ENCODE measurements at regions not wholly inside any gene's neighbourhood (a gene's known extent, or its start where the extent isn't known, plus 50 kb on each side); places are given as distances from the start of the nearest gene placed in this dataset.

DNA sequence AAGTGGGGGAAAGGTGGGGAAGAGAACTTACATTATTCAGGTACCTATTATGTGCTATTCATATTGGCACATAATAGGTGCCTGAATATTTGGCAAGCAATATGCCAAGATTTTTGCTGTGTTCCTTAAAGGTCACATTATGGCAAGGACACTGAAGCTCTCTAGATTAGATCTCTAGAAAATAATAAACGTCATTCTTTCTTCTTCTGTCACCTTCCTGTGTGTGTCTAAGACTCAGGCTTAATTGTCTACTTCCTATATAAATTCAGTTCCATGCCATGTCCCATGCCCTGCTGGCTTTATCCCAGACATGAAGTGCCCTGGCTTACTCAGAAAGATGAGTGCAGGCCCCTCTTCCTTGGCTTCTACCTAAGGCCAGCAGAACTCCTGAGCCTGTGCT is 191.1 kb upstream of the CTAGE1 start:
- Histone ChIP-seq H3K4me2 (ENCODE audit: low read length) (no peak overlapping the region), H3K9me3 (ENCODE audit: control insufficient read depth, insufficient read depth, low read length) (no peaks in the 10 kb centered on the region), H3K4me3 (ENCODE audit: low read length) (no peak overlapping the region), H3K27me3 (ENCODE audit: control insufficient read depth, low read length) (no peaks in the 10 kb centered on the region), H3K9me2 (replicated peaks; ENCODE audit: control insufficient read depth, low read length) (no peaks in the 10 kb centered on the region), H3K27ac (ENCODE audit: low read depth, low read length) (no peak overlapping the region), H3K4me1 (ENCODE audit: control insufficient read depth, low read length) (no peaks in the 10 kb centered on the region), H3K79me2 (ENCODE audit: control insufficient read depth, low read length) (no peaks in the 10 kb centered on the region), H3K36me3 (ENCODE audit: control insufficient read depth, low read length) (no peaks in the 10 kb centered on the region), H4K20me1 (ENCODE audit: control insufficient read depth, insufficient read depth, low read depth, low read length) (no peaks in the 10 kb centered on the region), H3F3A (ENCODE audit: control insufficient read depth, insufficient read depth) (no peaks in the 10 kb centered on the region)
- TF ChIP-seq, protein P1, sequence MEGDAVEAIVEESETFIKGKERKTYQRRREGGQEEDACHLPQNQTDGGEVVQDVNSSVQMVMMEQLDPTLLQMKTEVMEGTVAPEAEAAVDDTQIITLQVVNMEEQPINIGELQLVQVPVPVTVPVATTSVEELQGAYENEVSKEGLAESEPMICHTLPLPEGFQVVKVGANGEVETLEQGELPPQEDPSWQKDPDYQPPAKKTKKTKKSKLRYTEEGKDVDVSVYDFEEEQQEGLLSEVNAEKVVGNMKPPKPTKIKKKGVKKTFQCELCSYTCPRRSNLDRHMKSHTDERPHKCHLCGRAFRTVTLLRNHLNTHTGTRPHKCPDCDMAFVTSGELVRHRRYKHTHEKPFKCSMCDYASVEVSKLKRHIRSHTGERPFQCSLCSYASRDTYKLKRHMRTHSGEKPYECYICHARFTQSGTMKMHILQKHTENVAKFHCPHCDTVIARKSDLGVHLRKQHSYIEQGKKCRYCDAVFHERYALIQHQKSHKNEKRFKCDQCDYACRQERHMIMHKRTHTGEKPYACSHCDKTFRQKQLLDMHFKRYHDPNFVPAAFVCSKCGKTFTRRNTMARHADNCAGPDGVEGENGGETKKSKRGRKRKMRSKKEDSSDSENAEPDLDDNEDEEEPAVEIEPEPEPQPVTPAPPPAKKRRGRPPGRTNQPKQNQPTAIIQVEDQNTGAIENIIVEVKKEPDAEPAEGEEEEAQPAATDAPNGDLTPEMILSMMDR (IDR thresholded peaks at IDR 0.05; ENCODE audit: low read depth, low read length, poor library complexity, severe bottlenecking) = no peak
- no peak for TF ChIP-seq EZH2phosphoT487 (IDR thresholded peaks at IDR 0.05; ENCODE audit: borderline replicate concordance, low read length)

DNA sequence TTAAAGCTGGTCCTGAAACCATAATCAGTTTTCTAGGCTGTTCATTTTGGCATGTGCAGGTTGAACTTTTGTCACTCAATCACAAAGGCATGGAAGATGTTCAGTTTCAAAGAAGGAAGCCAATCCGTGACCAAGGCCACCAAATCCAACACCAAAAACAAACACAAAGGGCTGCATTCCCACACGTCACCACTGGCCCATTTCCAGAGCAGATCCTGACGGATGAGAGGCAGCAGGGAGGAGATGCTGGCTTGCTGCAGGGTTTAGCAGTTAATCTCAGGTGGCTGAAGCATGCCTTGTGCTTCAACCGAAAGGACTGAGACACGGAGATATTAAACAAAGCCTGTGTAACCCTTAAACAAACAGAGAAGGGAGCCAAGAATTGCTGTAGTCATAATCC is 191.9 kb upstream of the CTAGE1 start:
- H3K79me2 ChIP-seq (ENCODE audit: control insufficient read depth, low read length) = no peaks in the 10 kb centered on the region
- H3K9me2 ChIP-seq (replicated peaks; ENCODE audit: control insufficient read depth, low read length) = no peaks in the 10 kb centered on the region
- H3K4me1 ChIP-seq (ENCODE audit: control insufficient read depth, low read length) = no peaks in the 10 kb centered on the region
- H3K27me3 ChIP-seq (ENCODE audit: control insufficient read depth, low read length) = no peaks in the 10 kb centered on the region
- H3K4me3 ChIP-seq (ENCODE audit: low read length) = no peak overlapping the region
- TF ChIP-seq EZH2phosphoT487 (IDR thresholded peaks at IDR 0.05; ENCODE audit: borderline replicate concordance, low read length) = no peak
- TF ChIP-seq, protein P1 (IDR thresholded peaks at IDR 0.05; ENCODE audit: low read depth, low read length, poor library complexity, severe bottlenecking) = no peak
- H3K9me3 ChIP-seq (ENCODE audit: control insufficient read depth, insufficient read depth, low read length) = no peaks in the 10 kb centered on the region
- no peaks in the 10 kb centered on the region for H3K36me3 ChIP-seq (ENCODE audit: control insufficient read depth, low read length)
- no peak overlapping the region for H3K4me2 ChIP-seq (ENCODE audit: low read length)
- no peaks in the 10 kb centered on the region for H4K20me1 ChIP-seq (ENCODE audit: control insufficient read depth, insufficient read depth, low read depth, low read length)
- no peaks in the 10 kb centered on the region for H3F3A ChIP-seq (ENCODE audit: control insufficient read depth, insufficient read depth)
- H3K27ac ChIP-seq (ENCODE audit: low read depth, low read length) = no peak overlapping the region

DNA sequence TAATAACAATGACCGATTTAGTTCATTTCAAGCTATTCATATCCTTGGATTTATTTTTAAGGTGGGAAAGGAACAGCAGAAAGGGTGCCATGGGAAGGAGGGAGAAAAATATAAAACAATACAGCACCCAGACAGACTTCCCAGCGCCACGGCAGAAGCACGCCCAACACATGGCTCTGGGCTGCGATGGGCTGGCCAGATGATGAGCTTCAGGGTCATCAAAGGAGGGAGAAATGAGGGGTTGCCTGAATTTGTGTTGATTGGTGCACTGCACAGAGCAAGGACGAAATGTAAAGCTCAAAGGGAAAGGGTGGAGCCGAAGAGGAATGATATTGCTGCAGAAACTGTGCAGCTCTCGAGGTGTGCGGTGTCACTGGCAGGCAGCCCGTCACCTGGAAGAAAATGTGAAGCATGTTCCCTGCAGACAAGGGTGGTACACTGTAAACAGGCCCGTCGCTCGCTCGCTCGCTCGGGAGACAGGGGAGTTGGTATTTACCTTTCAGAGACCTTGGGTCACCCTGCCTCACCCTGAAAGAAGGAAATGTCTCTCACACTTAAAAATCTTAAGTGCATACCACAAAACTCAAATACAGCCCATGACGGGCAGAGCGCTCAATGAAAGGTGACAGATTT is 195.5 kb upstream of the CTAGE1 start:
- Histone ChIP-seq H3K4me3 (ENCODE audit: low read length) (no peak overlapping the region), H3K79me2 (ENCODE audit: control insufficient read depth, low read length) (no peaks in the 10 kb centered on the region), H3K36me3 (ENCODE audit: control insufficient read depth, low read length) (no peaks in the 10 kb centered on the region), H3K9me3 (ENCODE audit: control insufficient read depth, insufficient read depth, low read length) (no peaks in the 10 kb centered on the region), H3F3A (ENCODE audit: control insufficient read depth, insufficient read depth) (no peaks in the 10 kb centered on the region), H3K4me2 (ENCODE audit: low read length) (no peak overlapping the region), H3K9me2 (replicated peaks; ENCODE audit: control insufficient read depth, low read length) (no peaks in the 10 kb centered on the region), H3K27me3 (ENCODE audit: control insufficient read depth, low read length) (no peaks in the 10 kb centered on the region), H3K4me1 (ENCODE audit: control insufficient read depth, low read length) (no peaks in the 10 kb centered on the region), H3K27ac (ENCODE audit: low read depth, low read length) (no peak overlapping the region), H4K20me1 (ENCODE audit: control insufficient read depth, insufficient read depth, low read depth, low read length) (no peaks in the 10 kb centered on the region)
- no peak for TF ChIP-seq EZH2phosphoT487 (IDR thresholded peaks at IDR 0.05; ENCODE audit: borderline replicate concordance, low read length)
- TF ChIP-seq, protein P1 (IDR thresholded peaks at IDR 0.05; ENCODE audit: low read depth, low read length, poor library complexity, severe bottlenecking) = no peak

Data from DOHH2 (cell line).